Mesenchymal stem cell (in vitro differentiated cells and primary cell): ENCODE measurements at regions not wholly inside any gene's neighbourhood (a gene's known extent, or its start where the extent isn't known, plus 50 kb on each side); places are given as distances from the start of the nearest gene placed in this dataset.

Experiments
- DNase-seq: peaks from one replicate; pipeline ENCODE4 v3.0.0-alpha.2; 2013
- H2AFZ ChIP-seq: one replicate; pipeline ENCODE4 v1.6.1; 2013; ENCODE audit warnings: low read depth, mild to moderate bottlenecking, control low read depth, inconsistent platforms, low read length, moderate library complexity
- H2AK5ac ChIP-seq: 2 replicates; pipeline ENCODE4 v1.6.1; 2013; ENCODE audit warnings: low read length, moderate library complexity, mild to moderate bottlenecking, inconsistent platforms; ENCODE audit not compliant: severe bottlenecking
- H2BK120ac ChIP-seq: one replicate; pipeline ENCODE4 v1.6.1; 2013; ENCODE audit warnings: low read depth, mild to moderate bottlenecking, inconsistent platforms, low read length, moderate library complexity
- H2BK12ac ChIP-seq, 2 experiments: one replicate each; pipeline ENCODE4 v1.6.1; 2013; ENCODE audit warnings: inconsistent platforms in 2 of 2, low read length in 2 of 2, mild to moderate bottlenecking in 2 of 2, moderate library complexity in 2 of 2, control low read depth in 1 of 2
- H2BK15ac ChIP-seq: one replicate; pipeline ENCODE4 v1.6.1; 2013; ENCODE audit warnings: mild to moderate bottlenecking, low read depth, inconsistent platforms; ENCODE audit not compliant: poor library complexity, severe bottlenecking
- H2BK5ac ChIP-seq: 2 replicates; pipeline ENCODE4 v1.6.1; 2013; ENCODE audit warnings: low read depth, mild to moderate bottlenecking, low read length, control low read depth, inconsistent platforms; ENCODE audit not compliant: poor library complexity, severe bottlenecking
- H3K14ac ChIP-seq, 2 experiments: one replicate each; pipeline ENCODE4 v1.6.1; 2013; ENCODE audit warnings: inconsistent platforms in 2 of 2, low read length in 2 of 2, control low read depth in 1 of 2, mild to moderate bottlenecking in 1 of 2, moderate library complexity in 1 of 2
- H3K18ac ChIP-seq, 2 experiments: one replicate each; pipeline ENCODE4 v1.6.1; 2013; ENCODE audit warnings: inconsistent platforms in 2 of 2, low read length in 2 of 2, control low read depth in 1 of 2, low read depth in 1 of 2, mild to moderate bottlenecking in 1 of 2
- H3K23ac ChIP-seq, 2 experiments: one replicate each; pipeline ENCODE4 v1.6.1; 2013; ENCODE audit warnings: inconsistent platforms in 2 of 2, low read length in 2 of 2, mild to moderate bottlenecking in 2 of 2, moderate library complexity in 2 of 2, control low read depth in 1 of 2
- H3K27ac ChIP-seq: 2 replicates; pipeline ENCODE4 v1.5.1; 2013; ENCODE audit warnings: mild to moderate bottlenecking, moderate library complexity, low read length, control low read depth, inconsistent platforms; ENCODE audit not compliant: poor library complexity, severe bottlenecking
- H3K27me3 ChIP-seq, 2 experiments: 2 replicates each; pipeline versions ENCODE4 v1.6.1 to v1.7.0; 2013; ENCODE audit warnings: low read length in 2 of 2, mild to moderate bottlenecking in 2 of 2, moderate library complexity in 2 of 2, control low read depth in 1 of 2, inconsistent platforms in 1 of 2; ENCODE audit not compliant: control insufficient read depth in 1 of 2, insufficient read depth in 1 of 2
- H3K36me3 ChIP-seq, 2 experiments: 2 replicates each; pipeline versions ENCODE4 v1.6.1 to v1.7.0; 2013; ENCODE audit warnings: low read length in 2 of 2, control low read depth in 1 of 2, inconsistent platforms in 1 of 2, low read depth in 1 of 2, mild to moderate bottlenecking in 1 of 2; ENCODE audit not compliant: insufficient read depth in 2 of 2, control insufficient read depth in 1 of 2
- H3K4ac ChIP-seq, 2 experiments: one replicate each; pipeline ENCODE4 v1.6.1; 2013; ENCODE audit warnings: inconsistent platforms in 2 of 2, low read length in 2 of 2, mild to moderate bottlenecking in 2 of 2, moderate library complexity in 2 of 2, control low read depth in 1 of 2, low read depth in 1 of 2
- H3K4me1 ChIP-seq: 2 replicates; pipeline ENCODE4 v1.6.1; 2013; ENCODE audit warnings: low read depth, low read length, control low read depth; ENCODE audit not compliant: control insufficient read depth, insufficient read depth
- H3K4me2 ChIP-seq: 2 replicates; pipeline ENCODE4 v1.6.1; 2013; ENCODE audit warnings: low read length, mild to moderate bottlenecking, inconsistent platforms; ENCODE audit not compliant: poor library complexity, severe bottlenecking
- H3K4me3 ChIP-seq, 2 experiments: 2 replicates each; pipeline versions ENCODE4 v1.5.1 to v1.7.0; 2013; ENCODE audit warnings: low read length in 2 of 2, mild to moderate bottlenecking in 2 of 2, control low read depth in 1 of 2, low read depth in 1 of 2; ENCODE audit not compliant: insufficient read depth in 1 of 2
- H3K79me1 ChIP-seq: replicated peaks from 2 replicates; pipeline ENCODE4 v1.6.1; 2013; ENCODE audit warnings: mild to moderate bottlenecking, control low read depth, low read length, inconsistent platforms; ENCODE audit not compliant: poor library complexity, severe bottlenecking
- H3K9ac ChIP-seq: 2 replicates; pipeline ENCODE4 v1.7.0; 2013; ENCODE audit warnings: mild to moderate bottlenecking, low read length, moderate library complexity
- H3K9me3 ChIP-seq: 2 replicates; pipeline ENCODE4 v1.7.0; 2013; ENCODE audit warnings: mild to moderate bottlenecking, low read length; ENCODE audit not compliant: control insufficient read depth
- H4K8ac ChIP-seq: one replicate; pipeline ENCODE4 v1.6.1; 2013; ENCODE audit warnings: inconsistent platforms, mild to moderate bottlenecking, low read length, moderate library complexity
- H4K91ac ChIP-seq: one replicate; pipeline ENCODE4 v1.6.1; 2013; ENCODE audit warnings: mild to moderate bottlenecking, low read length, inconsistent platforms
- WGBS: methylation state at CpG from one replicate; pipeline ENCODE4 v1.1.7; 2013; ENCODE audit warnings: mixed read lengths; 5-methylcytosine and 5-hydroxymethylcytosine counted together

GRCh38 chr1:78289603-78290002, 201.2 kb upstream of the PTGFR start:
- no CpG with 5 or more reads among the region's 1 CpG for WGBS
- H3K18ac ChIP-seq: no peak overlapping the region
- H3K79me1 ChIP-seq: no peaks in the 10 kb centered on the region
- H3K14ac ChIP-seq: no peak overlapping the region
- no peaks in the 10 kb centered on the region for H3K36me3 ChIP-seq
- no peaks in the 10 kb centered on the region for H3K4me1 ChIP-seq
- no peak overlapping the region for H2BK5ac ChIP-seq
- no peak overlapping the region for H2BK15ac ChIP-seq
- no peaks in the 10 kb centered on the region for H3K9me3 ChIP-seq
- DNase-seq: no peak
- H3K4me3 ChIP-seq: no peak overlapping the region
- no peak overlapping the region for H3K4ac ChIP-seq
- H2BK12ac ChIP-seq: no peak overlapping the region
- H3K9ac ChIP-seq: peak overlapping the region; percentile 51
- no peak overlapping the region for H3K23ac ChIP-seq
- no peak overlapping the region for H2AK5ac ChIP-seq
- no peak overlapping the region for H2AFZ ChIP-seq
- H3K27ac ChIP-seq: no peak overlapping the region
- H3K4me2 ChIP-seq: no peak overlapping the region
- no peak overlapping the region for H4K91ac ChIP-seq
- H2BK120ac ChIP-seq: no peak overlapping the region
- no peak overlapping the region for H4K8ac ChIP-seq
- no peaks in the 10 kb centered on the region for H3K27me3 ChIP-seq

- Histone ChIP-seq H4K91ac (no peak overlapping the region), H3K23ac (no peak overlapping the region), H3K79me1 (no peaks in the 10 kb centered on the region), H2AFZ (no peak overlapping the region), H3K4me2 (no peak overlapping the region), H3K4me1 (no peaks in the 10 kb centered on the region), H2BK5ac (no peak overlapping the region), H3K14ac (no peak overlapping the region), H2BK12ac (no peak overlapping the region), H2AK5ac (no peak overlapping the region), H3K27ac (no peak overlapping the region), H3K9ac (peak overlapping the region; percentile 70), H2BK15ac (no peak overlapping the region), H3K4me3 (no peak overlapping the region), H3K36me3 (no peaks in the 10 kb centered on the region), H3K4ac (no peak overlapping the region), H3K27me3 (no peaks in the 10 kb centered on the region), H2BK120ac (no peak overlapping the region), H3K9me3 (no peaks in the 10 kb centered on the region), H4K8ac (no peak overlapping the region), H3K18ac (no peak overlapping the region)
- DNase-seq: no peak
- WGBS: no CpG with 5 or more reads among the region's 2 CpGs
Measured at GRCh38 chr1:78291418-78291817, 199.4 kb upstream of the PTGFR start.

- H3K4me3 ChIP-seq: peak overlapping the region in 1 of 2 experiments; percentile 44
- no peak overlapping the region for H2BK120ac ChIP-seq
- H2BK5ac ChIP-seq: no peak overlapping the region
- no peak overlapping the region for H3K4me2 ChIP-seq
- no peaks in the 10 kb centered on the region for H3K36me3 ChIP-seq
- no peak overlapping the region for H2BK15ac ChIP-seq
- no peak overlapping the region for H3K18ac ChIP-seq
- no peaks in the 10 kb centered on the region for H3K79me1 ChIP-seq
- no peak overlapping the region for H2BK12ac ChIP-seq
- no peaks in the 10 kb centered on the region for H3K27me3 ChIP-seq
- H3K23ac ChIP-seq: no peak overlapping the region
- no peak overlapping the region for H2AFZ ChIP-seq
- no peak overlapping the region for H3K4ac ChIP-seq
- H3K4me1 ChIP-seq: no peaks in the 10 kb centered on the region
- no peak overlapping the region for H3K14ac ChIP-seq
- no peak overlapping the region for H4K91ac ChIP-seq
- DNase-seq: no peak
- no peak overlapping the region for H4K8ac ChIP-seq
- no peak overlapping the region for H2AK5ac ChIP-seq
- H3K27ac ChIP-seq: no peak overlapping the region
- H3K9ac ChIP-seq: peak overlapping the region; percentile 70
- no peaks in the 10 kb centered on the region for H3K9me3 ChIP-seq
Measured at GRCh38 chr1:78291872-78292271, 198.9 kb upstream of the PTGFR start.

GRCh38 chr1:78292361-78292760, 198.4 kb upstream of the PTGFR start:
- Histone ChIP-seq H2BK15ac (no peak overlapping the region), H2AK5ac (no peak overlapping the region), H3K4me1 (no peaks in the 10 kb centered on the region), H3K9ac (peak overlapping the region; percentile 70), H4K91ac (no peak overlapping the region), H3K36me3 (no peaks in the 10 kb centered on the region), H2BK5ac (no peak overlapping the region), H3K14ac (no peak overlapping the region), H2BK120ac (no peak overlapping the region), H4K8ac (no peak overlapping the region), H3K27ac (no peak overlapping the region), H3K27me3 (no peaks in the 10 kb centered on the region), H3K4me2 (no peak overlapping the region), H3K9me3 (no peaks in the 10 kb centered on the region), H2BK12ac (no peak overlapping the region), H3K4ac (no peak overlapping the region), H3K79me1 (no peaks in the 10 kb centered on the region), H3K18ac (no peak overlapping the region), H3K4me3 (no peak overlapping the region), H3K23ac (no peak overlapping the region), H2AFZ (peak overlapping the region; percentile 18)
- peak; percentile 22 for DNase-seq
- 69% methylated on average over 3 of the region's 3 CpGs for WGBS
